GM12878 (cell line): ENCODE measurements at regions not wholly inside any gene's neighbourhood (a gene's known extent, or its start where the extent isn't known, plus 50 kb on each side); places are given as distances from the start of the nearest gene placed in this dataset.

Experiments
- ATF3 ChIP-seq: IDR thresholded peaks from 2 replicates; pipeline ENCODE4 v1.6.1; 2011; ENCODE audit warnings: low read depth, mild to moderate bottlenecking, low read length, moderate library complexity, borderline replicate concordance; ENCODE audit errors: extremely low read depth
- CREB1 ChIP-seq: IDR thresholded peaks from 2 replicates; pipeline ENCODE4 v1.6.1; 2012; ENCODE audit warnings: low read depth, mild to moderate bottlenecking, inconsistent platforms
- MEF2A ChIP-seq: IDR thresholded peaks from 2 replicates; pipeline ENCODE4 v1.6.1; 2011; ENCODE audit warnings: low read depth, mild to moderate bottlenecking, low read length, moderate library complexity; ENCODE audit not compliant: insufficient read depth
- MLLT1 ChIP-seq: fragments of 450-650 bp; IDR thresholded peaks from 2 replicates; pipeline ENCODE4 v1.6.1; 2016; ENCODE audit warnings: mild to moderate bottlenecking
- NFXL1 ChIP-seq: fragments of 450-650 bp; IDR thresholded peaks from 2 replicates; pipeline ENCODE4 v1.6.1; 2017; ENCODE audit warnings: antibody characterized with exemption, mild to moderate bottlenecking, borderline replicate concordance
- SPI1 ChIP-seq: IDR thresholded peaks from 2 replicates; pipeline ENCODE4 v1.6.1; 2011; ENCODE audit warnings: low read depth, mild to moderate bottlenecking, low read length, moderate library complexity, borderline replicate concordance; ENCODE audit not compliant: insufficient read depth
- ZBTB11 ChIP-seq: fragments of 450-650 bp; formaldehyde crosslinking; IDR thresholded peaks from 2 replicates; pipeline ENCODE4 v1.5.0; 2022; ENCODE audit warnings: mild to moderate bottlenecking, missing genetic modification characterization
- ZNF384 ChIP-seq: IDR thresholded peaks from 2 replicates; pipeline ENCODE4 v1.6.1; 2012; ENCODE audit warnings: low read depth, mild to moderate bottlenecking, low read length, improper control_type of control experiment, borderline replicate concordance
- TF ChIP-seq, protein P1 (sequence below): fragments of 450-650 bp; IDR thresholded peaks from 2 replicates; pipeline ENCODE4 v1.6.1; 2017; ENCODE audit warnings: antibody characterized with exemption, mild to moderate bottlenecking, moderate library complexity
- TF ChIP-seq, protein P2 (sequence below): fragments of 150-350 bp; IDR thresholded peaks from 2 replicates; pipeline ENCODE4 v1.6.1; 2016; ENCODE audit warnings: low read depth, low read length
- TF ChIP-seq, protein P3 (sequence below): fragments of 450-650 bp; IDR thresholded peaks from 2 replicates; pipeline ENCODE4 v1.6.1; 2017; ENCODE audit warnings: mild to moderate bottlenecking
- TF ChIP-seq, protein P4 (sequence below): fragments of 150-350 bp; IDR thresholded peaks from 2 replicates; pipeline ENCODE4 v1.6.1; 2014; ENCODE audit warnings: mild to moderate bottlenecking, low read depth, low read length

DNA sequence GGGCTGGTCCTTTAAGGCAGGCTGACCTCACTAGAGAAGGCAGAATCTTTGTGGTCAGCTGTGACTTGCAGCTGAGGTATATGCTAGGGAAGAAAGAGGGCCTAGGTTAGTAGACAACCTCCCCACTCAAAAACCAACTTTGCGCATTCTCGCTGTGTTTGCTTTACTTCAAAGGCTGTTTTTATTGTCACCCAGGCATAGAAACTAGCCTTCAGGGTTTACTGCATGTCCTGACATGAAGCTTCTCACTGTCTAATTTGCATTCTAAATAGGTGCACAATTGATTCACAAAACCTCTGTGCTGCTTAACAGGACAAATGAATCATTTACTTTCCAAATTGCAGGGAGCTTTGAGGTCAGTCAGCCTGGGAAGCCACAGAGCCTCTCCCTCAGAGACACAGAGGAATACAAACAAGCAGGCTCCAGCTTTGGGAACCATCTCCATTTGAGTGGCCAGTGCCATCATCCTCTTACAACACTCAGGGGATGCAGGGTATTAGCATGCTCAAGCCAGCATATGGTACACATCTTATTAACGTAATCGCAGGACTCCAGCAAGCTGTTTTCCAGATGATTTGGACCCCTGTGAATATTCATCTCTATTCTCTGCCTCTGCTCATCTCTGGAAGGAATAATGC, 596.4 kb upstream of the GHITM start (continued):
- TF ChIP-seq, protein P1, sequence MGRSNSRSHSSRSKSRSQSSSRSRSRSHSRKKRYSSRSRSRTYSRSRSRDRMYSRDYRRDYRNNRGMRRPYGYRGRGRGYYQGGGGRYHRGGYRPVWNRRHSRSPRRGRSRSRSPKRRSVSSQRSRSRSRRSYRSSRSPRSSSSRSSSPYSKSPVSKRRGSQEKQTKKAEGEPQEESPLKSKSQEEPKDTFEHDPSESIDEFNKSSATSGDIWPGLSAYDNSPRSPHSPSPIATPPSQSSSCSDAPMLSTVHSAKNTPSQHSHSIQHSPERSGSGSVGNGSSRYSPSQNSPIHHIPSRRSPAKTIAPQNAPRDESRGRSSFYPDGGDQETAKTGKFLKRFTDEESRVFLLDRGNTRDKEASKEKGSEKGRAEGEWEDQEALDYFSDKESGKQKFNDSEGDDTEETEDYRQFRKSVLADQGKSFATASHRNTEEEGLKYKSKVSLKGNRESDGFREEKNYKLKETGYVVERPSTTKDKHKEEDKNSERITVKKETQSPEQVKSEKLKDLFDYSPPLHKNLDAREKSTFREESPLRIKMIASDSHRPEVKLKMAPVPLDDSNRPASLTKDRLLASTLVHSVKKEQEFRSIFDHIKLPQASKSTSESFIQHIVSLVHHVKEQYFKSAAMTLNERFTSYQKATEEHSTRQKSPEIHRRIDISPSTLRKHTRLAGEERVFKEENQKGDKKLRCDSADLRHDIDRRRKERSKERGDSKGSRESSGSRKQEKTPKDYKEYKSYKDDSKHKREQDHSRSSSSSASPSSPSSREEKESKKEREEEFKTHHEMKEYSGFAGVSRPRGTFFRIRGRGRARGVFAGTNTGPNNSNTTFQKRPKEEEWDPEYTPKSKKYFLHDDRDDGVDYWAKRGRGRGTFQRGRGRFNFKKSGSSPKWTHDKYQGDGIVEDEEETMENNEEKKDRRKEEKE = no peak
- TF ChIP-seq ZNF384 (no peak), CREB1 (peak; percentile 37; the same call in 1 of the 2 replicates), MLLT1 (no peak), NFXL1 (no peak), SPI1 (no peak), ZBTB11 (CRISPR knock-in tag) (no peak), MEF2A (0 out of 2 replicates have a peak, but pooled peaks have one; percentile 22), ATF3 (no peak)
- TF ChIP-seq, protein P2, sequence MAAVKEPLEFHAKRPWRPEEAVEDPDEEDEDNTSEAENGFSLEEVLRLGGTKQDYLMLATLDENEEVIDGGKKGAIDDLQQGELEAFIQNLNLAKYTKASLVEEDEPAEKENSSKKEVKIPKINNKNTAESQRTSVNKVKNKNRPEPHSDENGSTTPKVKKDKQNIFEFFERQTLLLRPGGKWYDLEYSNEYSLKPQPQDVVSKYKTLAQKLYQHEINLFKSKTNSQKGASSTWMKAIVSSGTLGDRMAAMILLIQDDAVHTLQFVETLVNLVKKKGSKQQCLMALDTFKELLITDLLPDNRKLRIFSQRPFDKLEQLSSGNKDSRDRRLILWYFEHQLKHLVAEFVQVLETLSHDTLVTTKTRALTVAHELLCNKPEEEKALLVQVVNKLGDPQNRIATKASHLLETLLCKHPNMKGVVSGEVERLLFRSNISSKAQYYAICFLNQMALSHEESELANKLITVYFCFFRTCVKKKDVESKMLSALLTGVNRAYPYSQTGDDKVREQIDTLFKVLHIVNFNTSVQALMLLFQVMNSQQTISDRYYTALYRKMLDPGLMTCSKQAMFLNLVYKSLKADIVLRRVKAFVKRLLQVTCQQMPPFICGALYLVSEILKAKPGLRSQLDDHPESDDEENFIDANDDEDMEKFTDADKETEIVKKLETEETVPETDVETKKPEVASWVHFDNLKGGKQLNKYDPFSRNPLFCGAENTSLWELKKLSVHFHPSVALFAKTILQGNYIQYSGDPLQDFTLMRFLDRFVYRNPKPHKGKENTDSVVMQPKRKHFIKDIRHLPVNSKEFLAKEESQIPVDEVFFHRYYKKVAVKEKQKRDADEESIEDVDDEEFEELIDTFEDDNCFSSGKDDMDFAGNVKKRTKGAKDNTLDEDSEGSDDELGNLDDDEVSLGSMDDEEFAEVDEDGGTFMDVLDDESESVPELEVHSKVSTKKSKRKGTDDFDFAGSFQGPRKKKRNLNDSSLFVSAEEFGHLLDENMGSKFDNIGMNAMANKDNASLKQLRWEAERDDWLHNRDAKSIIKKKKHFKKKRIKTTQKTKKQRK = no peak
- TF ChIP-seq, protein P3, sequence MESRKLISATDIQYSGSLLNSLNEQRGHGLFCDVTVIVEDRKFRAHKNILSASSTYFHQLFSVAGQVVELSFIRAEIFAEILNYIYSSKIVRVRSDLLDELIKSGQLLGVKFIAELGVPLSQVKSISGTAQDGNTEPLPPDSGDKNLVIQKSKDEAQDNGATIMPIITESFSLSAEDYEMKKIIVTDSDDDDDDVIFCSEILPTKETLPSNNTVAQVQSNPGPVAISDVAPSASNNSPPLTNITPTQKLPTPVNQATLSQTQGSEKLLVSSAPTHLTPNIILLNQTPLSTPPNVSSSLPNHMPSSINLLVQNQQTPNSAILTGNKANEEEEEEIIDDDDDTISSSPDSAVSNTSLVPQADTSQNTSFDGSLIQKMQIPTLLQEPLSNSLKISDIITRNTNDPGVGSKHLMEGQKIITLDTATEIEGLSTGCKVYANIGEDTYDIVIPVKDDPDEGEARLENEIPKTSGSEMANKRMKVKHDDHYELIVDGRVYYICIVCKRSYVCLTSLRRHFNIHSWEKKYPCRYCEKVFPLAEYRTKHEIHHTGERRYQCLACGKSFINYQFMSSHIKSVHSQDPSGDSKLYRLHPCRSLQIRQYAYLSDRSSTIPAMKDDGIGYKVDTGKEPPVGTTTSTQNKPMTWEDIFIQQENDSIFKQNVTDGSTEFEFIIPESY = no peak
- TF ChIP-seq, protein P4, sequence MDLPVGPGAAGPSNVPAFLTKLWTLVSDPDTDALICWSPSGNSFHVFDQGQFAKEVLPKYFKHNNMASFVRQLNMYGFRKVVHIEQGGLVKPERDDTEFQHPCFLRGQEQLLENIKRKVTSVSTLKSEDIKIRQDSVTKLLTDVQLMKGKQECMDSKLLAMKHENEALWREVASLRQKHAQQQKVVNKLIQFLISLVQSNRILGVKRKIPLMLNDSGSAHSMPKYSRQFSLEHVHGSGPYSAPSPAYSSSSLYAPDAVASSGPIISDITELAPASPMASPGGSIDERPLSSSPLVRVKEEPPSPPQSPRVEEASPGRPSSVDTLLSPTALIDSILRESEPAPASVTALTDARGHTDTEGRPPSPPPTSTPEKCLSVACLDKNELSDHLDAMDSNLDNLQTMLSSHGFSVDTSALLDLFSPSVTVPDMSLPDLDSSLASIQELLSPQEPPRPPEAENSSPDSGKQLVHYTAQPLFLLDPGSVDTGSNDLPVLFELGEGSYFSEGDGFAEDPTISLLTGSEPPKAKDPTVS = no peak
